Endothelial cell of umbilical vein (primary cell): ENCODE measurements at regions not wholly inside any gene's neighbourhood (a gene's known extent, or its start where the extent isn't known, plus 50 kb on each side); places are given as distances from the start of the nearest gene placed in this dataset.

Source experiments
- BruUV-seq: library from RNA; stranded (reverse); fragments of 400-500 nt; replicated peaks from 2 replicates; lab custom pipeline; 2021; lab: Mats Ljungman, UMichigan
- CTCF ChIA-PET: fragments of 300-600, 350-600 bp; sonication (Branson Sonifier 250); formaldehyde crosslinking; loops from one replicate; lab custom pipeline; 2021; ENCODE audit warnings: antibody characterized with exemption, inconsistent platforms; lab: Charles Lee
- POLR2A ChIA-PET: fragments of 300-600, 350-600 bp; sonication (Branson Sonifier 250); formaldehyde crosslinking; loops from one replicate; lab custom pipeline; 2021; ENCODE audit warnings: antibody characterized with exemption, inconsistent platforms; lab: Charles Lee
- DNase-seq: peaks from one replicate; pipeline ENCODE4 v3.0.0-alpha.2; 2011; ENCODE audit warnings: low read depth, low spot score
- FAIRE-seq: peaks from 2 replicates; lab custom pipeline; 2011; peaks lifted over from hg19 to GRCh38; lab: Jason Lieb, UNC
- H2AFZ ChIP-seq: 2 replicates; pipeline ENCODE4 v1.6.0; 2012; ENCODE audit warnings: low read depth, low read length, control low read depth, inconsistent platforms
- H3K27ac ChIP-seq: 2 replicates; pipeline ENCODE4 v1.5.1; 2011; ENCODE audit warnings: low read depth, mild to moderate bottlenecking, control low read depth, low read length, moderate library complexity; ENCODE audit not compliant: insufficient read depth
- H3K27me3 ChIP-seq, 2 experiments: 2 replicates each; pipeline versions ENCODE4 v1.6.0 to v1.6.1; 2011; ENCODE audit warnings: low read length in 2 of 2, mixed read lengths in 1 of 2; ENCODE audit not compliant: control insufficient read depth in 2 of 2, insufficient read depth in 2 of 2
- H3K36me3 ChIP-seq, 2 experiments: 2 replicates in 1 of 2; 3 replicates in 1 of 2; pipeline ENCODE4 v1.5.1; 2011; ENCODE audit warnings: low read length in 2 of 2, mild to moderate bottlenecking in 1 of 2, moderate library complexity in 1 of 2; ENCODE audit not compliant: control insufficient read depth in 2 of 2, insufficient read depth in 2 of 2; ENCODE audit errors: extremely low read depth in 1 of 2
- H3K4me1 ChIP-seq: 3 replicates; pipeline ENCODE4 v1.5.1; 2011; ENCODE audit warnings: mild to moderate bottlenecking, low read length; ENCODE audit not compliant: control insufficient read depth, insufficient read depth; ENCODE audit errors: extremely low read depth
- H3K4me2 ChIP-seq: 2 replicates; pipeline ENCODE4 v1.6.1; 2011; ENCODE audit warnings: low read length, control low read depth, mixed read lengths; ENCODE audit not compliant: insufficient read depth
- H3K4me3 ChIP-seq, 3 experiments: fragments of 200-600 bp in 1 of 3; sonication (generic), shearing (Covaris generic) in 1 of 3; replicated peaks in 1 of 3; 2 replicates each; pipeline ENCODE4 v1.5.1; 2011 to 2016; ENCODE audit warnings: control low read depth in 3 of 3, low read length in 3 of 3, mild to moderate bottlenecking in 2 of 3, inconsistent platforms in 1 of 3, low read depth in 1 of 3, moderate library complexity in 1 of 3; ENCODE audit not compliant: insufficient read depth in 1 of 3
- H3K79me2 ChIP-seq: 2 replicates; pipeline ENCODE4 v1.6.0; 2012; ENCODE audit warnings: low read length, inconsistent platforms; ENCODE audit not compliant: control insufficient read depth, insufficient read depth
- H3K9ac ChIP-seq: replicated peaks from 2 replicates; pipeline ENCODE3; 2011; ENCODE audit warnings: low read length, control low read depth; ENCODE audit not compliant: insufficient read depth; ENCODE audit errors: extremely low read depth
- H3K9me1 ChIP-seq: replicated peaks from 3 replicates; pipeline ENCODE4 v1.6.0; 2011; ENCODE audit warnings: mild to moderate bottlenecking, low read length; ENCODE audit not compliant: control insufficient read depth, insufficient read depth; ENCODE audit errors: extremely low read depth
- H3K9me3 ChIP-seq: replicated peaks from 2 replicates; pipeline ENCODE4 v1.5.1; 2012; ENCODE audit warnings: low read length, inconsistent platforms; ENCODE audit not compliant: control insufficient read depth, insufficient read depth
- H4K20me1 ChIP-seq: replicated peaks from 2 replicates; pipeline ENCODE3; 2011; ENCODE audit warnings: mild to moderate bottlenecking, low read length; ENCODE audit not compliant: control insufficient read depth, insufficient read depth; ENCODE audit errors: extremely low read depth
- CTCF ChIP-seq, 2 donors: IDR thresholded peaks; 1 replicate in 1 of 2; 2 replicates in 1 of 2; pipeline ENCODE4 v1.5.1; 2011; ENCODE audit warnings: low read length in 2 of 2, mild to moderate bottlenecking in 2 of 2, moderate library complexity in 2 of 2, control low read depth in 1 of 2, inconsistent platforms in 1 of 2, low read depth in 1 of 2; ENCODE audit not compliant: insufficient read depth in 1 of 2; ENCODE audit errors: extremely low read depth in 1 of 2
- EZH2 ChIP-seq: IDR thresholded peaks from 2 replicates; pipeline ENCODE4 v1.6.1; 2012; ENCODE audit warnings: borderline replicate concordance, low read depth, mild to moderate bottlenecking, moderate library complexity, low read length, inconsistent platforms; ENCODE audit not compliant: severe bottlenecking
- FOS ChIP-seq: IDR thresholded peaks from 2 replicates; pipeline ENCODE4 v1.6.1; 2011; ENCODE audit warnings: mild to moderate bottlenecking, low read length, moderate library complexity, borderline replicate concordance; ENCODE audit not compliant: insufficient read depth
- GATA2 ChIP-seq: IDR thresholded peaks from 2 replicates; pipeline ENCODE4 v1.7.0; 2011; ENCODE audit warnings: low read depth, mild to moderate bottlenecking, moderate library complexity, mixed read lengths, low read length; ENCODE audit not compliant: insufficient read length, insufficient read depth
- JUN ChIP-seq: IDR thresholded peaks from 2 replicates; pipeline ENCODE4 v1.6.1; 2011; ENCODE audit warnings: borderline replicate concordance, low read depth; ENCODE audit not compliant: insufficient read length, insufficient read depth
- MAX ChIP-seq: IDR thresholded peaks from 2 replicates; pipeline ENCODE4 v1.6.1; 2011; ENCODE audit not compliant: insufficient read depth, insufficient read length
- MYC ChIP-seq: IDR thresholded peaks from one replicate; pipeline ENCODE4 v1.6.1; 2011; ENCODE audit warnings: mild to moderate bottlenecking, low read depth, low read length
- POLR2A ChIP-seq: IDR thresholded peaks from 2 replicates; pipeline ENCODE4 v1.6.1; 2012; ENCODE audit warnings: low read depth, mild to moderate bottlenecking, control low read depth, low read length
- POLR2AphosphoS5 ChIP-seq: IDR thresholded peaks from 2 replicates; pipeline ENCODE4 v1.6.1; 2012; ENCODE audit warnings: low read depth, mild to moderate bottlenecking, control low read depth, low read length, moderate library complexity; ENCODE audit not compliant: insufficient read depth
- dilution Hi-C: fragments of 300-500 bp; cut with MboI; formaldehyde crosslinking; loops from one replicate; pipeline ENCODE4 v1.15.0; 2019; ENCODE audit warnings: low sequenced_read_pairs; ENCODE audit not compliant: extremely low pct_ligation_motif_present
- intact Hi-C: fragments of 100-400 bp; cut with micrococcal nuclease; formaldehyde crosslinking; loops from one replicate; pipeline ENCODE4 v1.10.0; 2022

GRCh38 chr7:106193661-106194060 lies 81.5 kb upstream of the SYPL1 start:
- Histone ChIP-seq H3K79me2 (no peaks in the 10 kb centered on the region), H3K4me3 (no peak overlapping the region), H3K4me2 (no peak overlapping the region), H3K4me1 (peaks cover 20% of the 10 kb centered on the region), H4K20me1 (no peaks in the 10 kb centered on the region), H3K9ac (no peak overlapping the region), H3K9me3 (no peaks in the 10 kb centered on the region), H3K36me3 (no peaks in the 10 kb centered on the region), H3K27me3 (no peaks in the 10 kb centered on the region), H3K9me1 (no peaks in the 10 kb centered on the region), H2AFZ (no peak overlapping the region), H3K27ac (no peak overlapping the region)
- no TSS peak for BruUV-seq
- no peak for TF ChIP-seq JUN
- no peak for TF ChIP-seq MAX
- no peak for TF ChIP-seq MYC
- TF ChIP-seq FOS = no peak
- no peak for TF ChIP-seq EZH2
- TF ChIP-seq POLR2A = no peak
- TF ChIP-seq GATA2 = no peak
- TF ChIP-seq CTCF (IDR thresholded peaks at IDR 0.05; ENCODE audit: extremely low read depth in 1 of 2, insufficient read depth in 1 of 2, low read depth in 1 of 2, low read length in 2 of 2) = no peak
- TF ChIP-seq POLR2AphosphoS5 = no peak
- ChIA-PET CTCF (interaction anchor here (0.8 kb wide), 1 partner anchor 269 kb away, joined by 3 read pairs; no protein-coding TSS in a partner anchor), POLR2A (no interaction called here)
- no peak for DNase-seq
- dilution Hi-C loops = no loop called here
- no peak for FAIRE-seq
- intact Hi-C loops = no loop called here
